GM21381 (cell line): ENCODE measurements at regions not wholly inside any gene's neighbourhood (a gene's known extent, or its start where the extent isn't known, plus 50 kb on each side); places are given as distances from the start of the nearest gene placed in this dataset.

Experiments used
- ATAC-seq: cut with Tn5 transposase; IDR thresholded peaks from one replicate; pipeline ENCODE4 v1.9.1; 2021; ENCODE audit warnings: mild to moderate bottlenecking, moderate library complexity; ENCODE audit not compliant: unreplicated experiment

- ATAC-seq: no peak
These were observed 329.3 kb upstream of the TNP1 start for GRCh38 chr2:217189131-217189530.

DNA sequence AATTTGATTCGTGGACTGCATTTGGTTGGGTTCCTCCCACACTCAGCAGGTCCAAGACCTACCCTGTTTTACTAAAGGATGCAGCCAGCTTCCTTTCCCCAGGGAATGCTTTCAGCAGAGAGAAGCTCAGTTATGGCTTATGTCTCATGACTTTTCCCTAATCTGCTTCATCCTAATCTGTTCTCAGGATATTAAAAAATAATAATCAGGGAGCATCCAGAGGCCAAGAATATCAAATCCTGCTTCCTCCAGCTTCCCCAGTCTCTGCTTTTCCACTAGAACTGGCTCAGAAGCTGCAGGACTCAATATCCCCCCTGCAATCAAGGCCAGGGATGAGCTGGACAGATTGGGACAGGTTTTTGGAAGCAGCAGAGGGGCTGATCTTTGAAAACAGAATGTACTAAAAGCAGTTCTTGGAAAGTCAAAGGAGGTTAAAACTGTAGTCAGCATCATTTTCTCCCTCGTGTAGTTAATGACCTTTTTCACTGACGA is 326.9 kb upstream of the TNP1 start:
- ATAC-seq: no peak

DNA sequence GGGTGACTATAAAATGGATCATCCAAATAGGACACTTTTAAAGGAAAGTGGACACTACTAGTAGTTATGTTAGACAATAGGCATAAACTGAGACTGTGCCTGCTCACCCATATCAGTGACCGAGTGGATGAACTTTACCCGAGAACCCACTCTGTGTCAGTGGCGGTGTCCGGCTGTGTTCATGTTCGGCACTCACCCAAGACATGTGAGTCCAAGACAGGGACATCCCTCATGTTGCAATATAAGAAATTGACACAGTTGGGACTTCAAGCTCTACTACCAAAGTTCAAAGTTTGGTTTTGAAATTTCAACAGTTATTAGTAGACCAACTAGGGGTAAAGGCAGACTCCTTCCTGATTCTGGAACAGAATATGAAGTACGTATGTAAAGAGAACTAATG is 326.3 kb upstream of the TNP1 start:
- no peak for ATAC-seq

- ATAC-seq: no peak
These were observed 325.6 kb upstream of the TNP1 start for GRCh38 chr2:217185265-217185995.

GRCh38 chr2:217184242-217184641 is 324.4 kb upstream of the TNP1 start:
- no peak for ATAC-seq

GRCh38 chr2:217183471-217183870 is 323.6 kb upstream of the TNP1 start:
- ATAC-seq: no peak

- ATAC-seq: no peak
These were observed 323.1 kb upstream of the TNP1 start for GRCh38 chr2:217182926-217183325.

- ATAC-seq: no peak
These were observed 321.6 kb upstream of the TNP1 start for GRCh38 chr2:217181512-217181911.

DNA sequence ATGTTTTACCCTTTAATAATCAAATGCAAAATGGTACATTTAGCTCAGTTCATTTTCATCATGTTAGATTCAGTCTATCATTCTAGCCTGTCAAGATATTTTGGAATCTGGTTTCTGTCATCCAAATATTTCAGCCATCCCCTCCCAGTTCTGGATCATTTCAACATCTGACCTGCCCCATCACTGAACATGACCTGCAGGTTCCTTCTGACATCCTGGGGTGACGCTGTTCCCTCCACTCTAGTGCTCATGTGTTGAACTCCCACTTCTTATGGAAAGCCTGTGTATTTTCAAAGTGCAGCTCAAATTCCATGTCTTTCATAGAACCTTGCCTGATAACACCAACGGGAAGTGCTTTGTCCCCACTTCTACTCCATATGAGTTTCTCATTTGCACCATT is 320.0 kb upstream of the TNP1 start:
- no peak for ATAC-seq

DNA sequence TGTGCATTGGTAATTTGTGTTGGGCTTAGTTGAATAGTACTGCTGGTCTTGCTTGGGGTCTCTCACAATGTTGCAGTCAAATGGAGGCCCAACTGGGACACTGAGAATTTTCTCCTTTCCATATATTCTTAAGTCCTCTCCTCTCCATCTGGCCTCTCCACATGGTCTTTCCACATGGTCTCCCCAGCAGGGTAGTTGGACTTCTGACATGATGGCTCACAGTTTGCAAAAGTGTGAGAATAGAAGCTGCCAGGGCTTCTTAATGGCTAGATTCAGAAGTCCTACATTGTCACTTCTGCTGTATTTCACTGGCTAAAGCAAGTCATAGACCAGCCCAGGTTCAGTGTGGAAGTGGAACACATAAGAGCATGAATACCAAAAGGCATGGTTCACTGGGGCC is 318.5 kb upstream of the TNP1 start:
- no peak for ATAC-seq

DNA sequence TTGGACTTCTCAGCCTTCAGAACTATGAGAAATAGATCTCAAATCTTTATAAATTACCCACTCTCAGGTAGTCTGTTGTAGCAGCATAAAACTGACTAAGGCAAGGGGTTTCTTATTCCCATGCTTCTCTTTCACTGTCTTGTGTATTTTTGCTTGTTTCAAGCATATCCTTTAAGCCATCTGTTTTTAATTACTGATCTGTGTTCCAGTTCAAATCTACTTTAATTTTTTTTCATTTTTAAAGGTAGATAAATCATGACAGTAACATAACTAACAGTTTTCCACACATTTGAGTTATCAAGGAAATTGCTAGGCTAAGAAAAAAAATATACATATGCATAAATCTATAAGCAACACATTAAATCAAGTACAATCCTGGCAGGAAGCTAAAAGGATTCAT is 317.9 kb upstream of the TNP1 start:
- ATAC-seq: no peak

DNA sequence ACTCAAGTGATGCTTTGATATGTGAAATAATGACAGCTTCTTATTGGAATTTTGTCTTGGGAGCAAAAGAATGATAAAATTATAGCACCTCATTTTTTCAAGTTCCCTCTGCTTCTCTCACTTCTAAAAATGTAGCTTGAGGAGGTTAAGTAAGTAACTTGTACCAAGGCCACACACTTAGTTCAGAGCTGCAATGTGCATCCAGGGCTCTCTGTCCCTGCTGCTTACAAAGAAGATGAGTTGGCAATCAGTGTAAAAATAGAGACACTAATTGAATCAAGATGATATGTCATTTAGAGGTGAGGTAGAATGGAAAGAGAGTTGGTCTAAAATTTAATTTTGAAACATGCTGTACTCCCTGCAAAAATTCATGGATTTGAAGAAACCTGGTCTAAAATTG is 312.0 kb upstream of the TNP1 start:
- ATAC-seq: no peak

GRCh38 chr2:217168496-217168895 is 308.6 kb upstream of the TNP1 start:
- ATAC-seq: no peak

- no peak for ATAC-seq
These were observed 307.7 kb upstream of the TNP1 start for GRCh38 chr2:217167531-217167930.

GRCh38 chr2:217166241-217166850 is 306.5 kb upstream of the TNP1 start:
- no peak for ATAC-seq

GRCh38 chr2:217165547-217165946 is 305.7 kb upstream of the TNP1 start:
- no peak for ATAC-seq

DNA sequence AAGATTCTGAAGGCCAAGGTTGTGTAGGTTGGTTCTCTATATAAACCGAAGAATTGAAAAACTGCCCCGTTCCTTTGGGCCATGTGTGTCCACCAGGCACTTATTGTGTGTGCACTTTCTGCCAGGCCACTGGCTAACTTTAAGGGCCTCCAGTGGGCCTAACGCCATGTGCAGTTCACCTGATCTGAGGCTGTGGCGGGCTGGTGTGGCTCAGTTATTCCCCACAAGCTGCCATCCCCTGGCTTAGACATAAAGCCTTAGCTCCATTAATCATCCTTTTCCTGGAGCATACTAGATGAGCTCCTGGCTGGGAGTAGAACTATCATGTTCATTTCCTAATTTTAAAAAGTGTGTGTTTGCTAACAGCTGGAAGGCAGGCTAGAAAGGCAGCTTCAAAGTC is 304.1 kb upstream of the TNP1 start:
- ATAC-seq: no peak

DNA sequence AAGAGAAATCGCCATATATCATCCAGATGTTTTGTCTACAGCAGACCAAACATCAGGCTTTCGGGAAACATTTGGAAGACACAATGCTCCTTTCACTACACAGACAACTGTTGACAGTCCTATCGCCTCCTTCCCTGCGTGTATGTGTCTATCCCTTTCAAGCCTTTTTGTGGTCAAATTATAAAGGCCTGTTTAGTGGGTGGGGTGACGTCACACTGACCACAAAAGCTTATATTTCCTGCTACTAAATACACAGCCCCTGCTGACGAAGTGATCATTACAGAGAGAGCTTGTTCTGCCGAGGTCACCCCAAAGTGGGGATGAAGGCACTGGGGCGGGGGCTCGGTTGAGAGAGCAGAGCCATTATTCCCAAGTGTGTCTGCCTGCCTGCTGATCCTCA is 302.7 kb upstream of the TNP1 start:
- no peak for ATAC-seq

- no peak for ATAC-seq
These were observed 301.4 kb upstream of the TNP1 start for GRCh38 chr2:217160978-217161973.

DNA sequence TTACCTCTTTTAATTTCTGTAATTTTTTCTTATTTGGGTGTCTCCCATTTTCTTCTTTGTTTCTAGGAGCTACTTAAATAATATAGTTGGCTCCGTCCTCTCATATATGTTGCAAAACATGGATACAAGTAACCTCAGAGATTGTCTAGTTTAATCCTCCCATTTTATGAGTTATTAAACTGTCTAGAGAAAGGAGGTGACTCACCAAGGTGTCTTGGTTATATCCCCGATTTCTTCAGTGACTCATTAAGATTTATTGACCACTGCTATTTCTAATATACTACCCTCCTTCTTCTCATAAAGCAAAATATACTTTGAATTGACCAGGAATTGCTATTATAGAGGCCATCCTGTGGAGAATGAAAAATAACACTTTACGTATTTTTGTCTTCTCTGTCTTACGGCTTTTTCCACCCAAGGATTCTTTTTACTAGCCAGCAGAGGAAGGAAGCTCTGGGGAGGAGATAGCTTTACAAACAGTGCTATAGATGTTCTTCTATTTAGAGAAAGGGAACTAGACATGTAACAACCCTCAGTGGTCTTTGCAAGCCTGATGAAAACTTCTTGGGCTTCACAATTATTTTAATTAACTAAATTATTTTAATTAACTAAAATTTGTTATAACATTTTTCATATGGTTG is 300.4 kb upstream of the TNP1 start:
- ATAC-seq: no peak

DNA sequence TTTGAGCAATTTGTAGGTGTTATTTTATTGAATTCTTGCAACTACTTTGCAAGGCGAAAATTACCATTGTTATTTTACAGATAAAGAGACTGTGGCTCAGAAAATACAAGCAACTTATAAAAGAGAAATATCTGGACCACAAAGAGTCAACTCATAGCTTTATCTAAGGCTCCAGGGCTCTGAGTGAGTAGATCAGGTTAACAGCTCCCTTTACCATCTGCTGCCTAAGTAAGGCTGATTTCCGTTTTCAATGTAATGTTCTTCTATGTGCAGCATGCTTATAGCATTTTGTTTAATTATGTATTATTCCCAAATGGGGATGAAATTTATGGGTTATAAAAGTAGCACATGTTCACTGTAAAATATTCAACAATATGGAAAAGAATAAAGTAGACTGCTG is 299.1 kb upstream of the TNP1 start:
- no peak for ATAC-seq
